ENCODE measurements at regions not wholly inside any gene's neighbourhood (a gene's known extent, or its start where the extent isn't known, plus 50 kb on each side); places are given as distances from the start of the nearest gene placed in this dataset.

- Histone ChIP-seq H3K36me3 (ENCODE audit: control insufficient read depth in 4 of 4, insufficient read depth in 3 of 4, low read depth in 1 of 4, low read length in 3 of 4) (no peaks in the 10 kb centered on the region), H3K4me3 (ENCODE audit: low read depth in 1 of 3, low read length in 3 of 3) (no peak overlapping the region), H3K9ac (ENCODE audit: low read depth in 1 of 2, low read length in 2 of 2) (no peak overlapping the region), H3K9me3 (ENCODE audit: control insufficient read depth in 4 of 4, low read length in 3 of 4) (no peaks in the 10 kb centered on the region), H3K27me3 (ENCODE audit: control insufficient read depth in 4 of 4, insufficient read depth in 4 of 4, low read length in 3 of 4) (no peaks in the 10 kb centered on the region), H3K4me1 (ENCODE audit: control insufficient read depth in 4 of 4, insufficient read depth in 4 of 4, low read length in 3 of 4) (no peaks in the 10 kb centered on the region), H3K27ac (ENCODE audit: low read depth in 1 of 2, low read length in 2 of 2) (no peak overlapping the region)
- WGBS = 78% methylated on average over 5 of the region's 5 CpGs
- DNase-seq (ENCODE audit: low spot score) = no peak
- TF ChIP-seq HNF4A (conservative IDR thresholded peaks at IDR 0.05) = no peak
- no peak for TF ChIP-seq JUND (IDR thresholded peaks at IDR 0.05)
- TF ChIP-seq SP1 (IDR thresholded peaks at IDR 0.05) = no peak
- TF ChIP-seq, protein P1, sequence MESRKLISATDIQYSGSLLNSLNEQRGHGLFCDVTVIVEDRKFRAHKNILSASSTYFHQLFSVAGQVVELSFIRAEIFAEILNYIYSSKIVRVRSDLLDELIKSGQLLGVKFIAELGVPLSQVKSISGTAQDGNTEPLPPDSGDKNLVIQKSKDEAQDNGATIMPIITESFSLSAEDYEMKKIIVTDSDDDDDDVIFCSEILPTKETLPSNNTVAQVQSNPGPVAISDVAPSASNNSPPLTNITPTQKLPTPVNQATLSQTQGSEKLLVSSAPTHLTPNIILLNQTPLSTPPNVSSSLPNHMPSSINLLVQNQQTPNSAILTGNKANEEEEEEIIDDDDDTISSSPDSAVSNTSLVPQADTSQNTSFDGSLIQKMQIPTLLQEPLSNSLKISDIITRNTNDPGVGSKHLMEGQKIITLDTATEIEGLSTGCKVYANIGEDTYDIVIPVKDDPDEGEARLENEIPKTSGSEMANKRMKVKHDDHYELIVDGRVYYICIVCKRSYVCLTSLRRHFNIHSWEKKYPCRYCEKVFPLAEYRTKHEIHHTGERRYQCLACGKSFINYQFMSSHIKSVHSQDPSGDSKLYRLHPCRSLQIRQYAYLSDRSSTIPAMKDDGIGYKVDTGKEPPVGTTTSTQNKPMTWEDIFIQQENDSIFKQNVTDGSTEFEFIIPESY (IDR thresholded peaks at IDR 0.05) = no peak
- no peak for TF ChIP-seq EGR1 (IDR thresholded peaks at IDR 0.05; ENCODE audit: low read depth in 2 of 2)
- TF ChIP-seq, protein P2, sequence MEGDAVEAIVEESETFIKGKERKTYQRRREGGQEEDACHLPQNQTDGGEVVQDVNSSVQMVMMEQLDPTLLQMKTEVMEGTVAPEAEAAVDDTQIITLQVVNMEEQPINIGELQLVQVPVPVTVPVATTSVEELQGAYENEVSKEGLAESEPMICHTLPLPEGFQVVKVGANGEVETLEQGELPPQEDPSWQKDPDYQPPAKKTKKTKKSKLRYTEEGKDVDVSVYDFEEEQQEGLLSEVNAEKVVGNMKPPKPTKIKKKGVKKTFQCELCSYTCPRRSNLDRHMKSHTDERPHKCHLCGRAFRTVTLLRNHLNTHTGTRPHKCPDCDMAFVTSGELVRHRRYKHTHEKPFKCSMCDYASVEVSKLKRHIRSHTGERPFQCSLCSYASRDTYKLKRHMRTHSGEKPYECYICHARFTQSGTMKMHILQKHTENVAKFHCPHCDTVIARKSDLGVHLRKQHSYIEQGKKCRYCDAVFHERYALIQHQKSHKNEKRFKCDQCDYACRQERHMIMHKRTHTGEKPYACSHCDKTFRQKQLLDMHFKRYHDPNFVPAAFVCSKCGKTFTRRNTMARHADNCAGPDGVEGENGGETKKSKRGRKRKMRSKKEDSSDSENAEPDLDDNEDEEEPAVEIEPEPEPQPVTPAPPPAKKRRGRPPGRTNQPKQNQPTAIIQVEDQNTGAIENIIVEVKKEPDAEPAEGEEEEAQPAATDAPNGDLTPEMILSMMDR (IDR thresholded peaks at IDR 0.05; ENCODE audit: low read depth, low read length, missing input control) = no peak
- TF ChIP-seq FOXA2 (IDR thresholded peaks at IDR 0.05) = no peak
- no peak for TF ChIP-seq YY1 (IDR thresholded peaks at IDR 0.05)
- TF ChIP-seq NR2F2 (IDR thresholded peaks at IDR 0.05) = no peak
- no peak for TF ChIP-seq GABPA (IDR thresholded peaks at IDR 0.05 in 1 of 2, conservative IDR thresholded peaks at IDR 0.05 in 1 of 2)
- TF ChIP-seq, protein P3, sequence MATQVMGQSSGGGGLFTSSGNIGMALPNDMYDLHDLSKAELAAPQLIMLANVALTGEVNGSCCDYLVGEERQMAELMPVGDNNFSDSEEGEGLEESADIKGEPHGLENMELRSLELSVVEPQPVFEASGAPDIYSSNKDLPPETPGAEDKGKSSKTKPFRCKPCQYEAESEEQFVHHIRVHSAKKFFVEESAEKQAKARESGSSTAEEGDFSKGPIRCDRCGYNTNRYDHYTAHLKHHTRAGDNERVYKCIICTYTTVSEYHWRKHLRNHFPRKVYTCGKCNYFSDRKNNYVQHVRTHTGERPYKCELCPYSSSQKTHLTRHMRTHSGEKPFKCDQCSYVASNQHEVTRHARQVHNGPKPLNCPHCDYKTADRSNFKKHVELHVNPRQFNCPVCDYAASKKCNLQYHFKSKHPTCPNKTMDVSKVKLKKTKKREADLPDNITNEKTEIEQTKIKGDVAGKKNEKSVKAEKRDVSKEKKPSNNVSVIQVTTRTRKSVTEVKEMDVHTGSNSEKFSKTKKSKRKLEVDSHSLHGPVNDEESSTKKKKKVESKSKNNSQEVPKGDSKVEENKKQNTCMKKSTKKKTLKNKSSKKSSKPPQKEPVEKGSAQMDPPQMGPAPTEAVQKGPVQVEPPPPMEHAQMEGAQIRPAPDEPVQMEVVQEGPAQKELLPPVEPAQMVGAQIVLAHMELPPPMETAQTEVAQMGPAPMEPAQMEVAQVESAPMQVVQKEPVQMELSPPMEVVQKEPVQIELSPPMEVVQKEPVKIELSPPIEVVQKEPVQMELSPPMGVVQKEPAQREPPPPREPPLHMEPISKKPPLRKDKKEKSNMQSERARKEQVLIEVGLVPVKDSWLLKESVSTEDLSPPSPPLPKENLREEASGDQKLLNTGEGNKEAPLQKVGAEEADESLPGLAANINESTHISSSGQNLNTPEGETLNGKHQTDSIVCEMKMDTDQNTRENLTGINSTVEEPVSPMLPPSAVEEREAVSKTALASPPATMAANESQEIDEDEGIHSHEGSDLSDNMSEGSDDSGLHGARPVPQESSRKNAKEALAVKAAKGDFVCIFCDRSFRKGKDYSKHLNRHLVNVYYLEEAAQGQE (IDR thresholded peaks at IDR 0.05) = no peak
- no peak for TF ChIP-seq MAX (IDR thresholded peaks at IDR 0.05)
- no peak for TF ChIP-seq TAF1 (conservative IDR thresholded peaks at IDR 0.05)
- no peak for TF ChIP-seq FOXA1 (IDR thresholded peaks at IDR 0.05)
- no peak for TF ChIP-seq HNF4G (IDR thresholded peaks at IDR 0.05)
- no peak for TF ChIP-seq RAD21 (IDR thresholded peaks at IDR 0.05)
- no peak for TF ChIP-seq RXRA (IDR thresholded peaks at IDR 0.05)
- no peak for TF ChIP-seq ATF3 (IDR thresholded peaks at IDR 0.05)
Measured at GRCh38 chr17:77771998-77772397, 186.5 kb upstream of the TNRC6C start.

Measured in liver (tissue), 8 donors.